Nephron progenitor cell (in vitro differentiated cells): ENCODE measurements at regions not wholly inside any gene's neighbourhood (a gene's known extent, or its start where the extent isn't known, plus 50 kb on each side); places are given as distances from the start of the nearest gene placed in this dataset.

Experiments used
- DNase-seq: peaks from one replicate; pipeline ENCODE4 v3.0.0; 2021
- H3K27ac Mint-ChIP-seq: 2 replicates; pipeline ENCODE4 v1.8.0; 2021; ENCODE audit warnings: mild to moderate bottlenecking, moderate library complexity, mixed read lengths
- H3K27me3 Mint-ChIP-seq: 2 replicates; pipeline ENCODE4 v1.8.0; 2021; ENCODE audit warnings: mild to moderate bottlenecking, low read depth, mixed read lengths; ENCODE audit not compliant: poor library complexity
- H3K36me3 Mint-ChIP-seq: 2 replicates; pipeline ENCODE4 v1.8.0; 2021; ENCODE audit warnings: low read depth, mixed read lengths
- H3K4me1 Mint-ChIP-seq: 2 replicates; pipeline ENCODE4 v1.8.0; 2021; ENCODE audit warnings: mixed read lengths
- H3K4me3 Mint-ChIP-seq: 2 replicates; pipeline ENCODE4 v1.8.0; 2021; ENCODE audit warnings: mild to moderate bottlenecking, moderate library complexity, mixed read lengths
- H3K9me3 Mint-ChIP-seq: 2 replicates; pipeline ENCODE4 v1.8.0; 2021; ENCODE audit warnings: mild to moderate bottlenecking, moderate library complexity, mixed read lengths
- CTCF ChIP-seq: fragments of 200-600 bp; sonication (generic); IDR thresholded peaks from 2 replicates; pipeline ENCODE4 v1.5.0; 2021; ENCODE audit warnings: antibody characterized with exemption

GRCh38 chr2:74036010-74036409, 51.3 kb downstream of the TET3 start:
- Mint-ChIP-seq H3K36me3 (peaks cover 15% of the 10 kb centered on the region), H3K27me3 (no peaks in the 10 kb centered on the region), H3K9me3 (no peaks in the 10 kb centered on the region), H3K4me3 (no peak overlapping the region), H3K27ac (no peak overlapping the region), H3K4me1 (peaks cover 20% of the 10 kb centered on the region)
- DNase-seq, result no peak
- no peak for TF ChIP-seq CTCF

DNA sequence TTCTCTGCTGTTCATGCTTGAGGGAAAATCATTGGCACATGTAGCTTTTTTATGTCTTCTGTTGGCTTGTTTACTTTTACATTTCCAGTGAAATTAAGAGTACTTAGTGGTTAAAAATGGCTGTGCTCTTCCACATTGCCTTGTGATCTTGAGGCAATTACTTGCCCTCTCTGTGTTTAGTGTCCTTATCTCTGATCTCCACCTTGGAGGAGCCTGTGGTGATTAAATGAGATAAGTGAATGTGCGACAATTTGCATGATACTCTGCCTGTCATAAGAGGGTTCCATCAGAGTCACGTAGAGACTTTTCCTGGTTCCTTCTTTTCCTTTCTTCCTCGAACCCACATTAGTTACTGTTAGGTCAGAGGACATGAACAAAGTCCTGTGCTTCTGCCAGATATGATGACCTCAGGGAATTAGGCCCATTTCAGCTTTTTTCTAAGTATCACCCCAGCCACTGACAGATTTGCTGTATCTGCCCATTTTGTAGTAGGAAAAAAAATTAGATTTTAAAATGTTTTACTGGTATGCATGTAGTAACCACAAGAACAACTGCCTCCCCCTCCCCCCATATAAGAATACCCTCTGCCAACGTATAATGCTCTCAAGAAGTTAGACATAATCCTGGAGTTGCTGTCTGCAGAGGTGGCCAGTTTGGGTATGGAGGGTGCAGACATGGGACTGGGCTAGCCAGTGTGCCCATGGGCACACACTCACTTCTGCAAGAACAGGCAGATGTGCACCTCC, 51.9 kb downstream of the TET3 start:
- DNase-seq, result no peak
- H3K4me1 Mint-ChIP-seq, result peaks cover 18% of the 10 kb centered on the region
- peaks cover 15% of the 10 kb centered on the region for H3K36me3 Mint-ChIP-seq
- H3K27ac Mint-ChIP-seq, result no peak overlapping the region
- H3K9me3 Mint-ChIP-seq, result no peaks in the 10 kb centered on the region
- TF ChIP-seq CTCF, result no peak
- H3K27me3 Mint-ChIP-seq, result no peaks in the 10 kb centered on the region
- no peak overlapping the region for H3K4me3 Mint-ChIP-seq

- no peaks in the 10 kb centered on the region for H3K27me3 Mint-ChIP-seq
- H3K4me1 Mint-ChIP-seq, result peaks cover 10% of the 10 kb centered on the region
- H3K4me3 Mint-ChIP-seq, result no peak overlapping the region
- H3K9me3 Mint-ChIP-seq, result no peaks in the 10 kb centered on the region
- H3K27ac Mint-ChIP-seq, result no peak overlapping the region
- TF ChIP-seq CTCF, result no peak
- no peak for DNase-seq
- peaks cover 15% of the 10 kb centered on the region for H3K36me3 Mint-ChIP-seq
Observed at GRCh38 chr2:74037379-74037860, 52.7 kb downstream of the TET3 start.

- no peak overlapping the region for H3K4me3 Mint-ChIP-seq
- H3K4me1 Mint-ChIP-seq, result peaks cover 11% of the 10 kb centered on the region
- TF ChIP-seq CTCF, result no peak
- H3K36me3 Mint-ChIP-seq, result peaks cover 10% of the 10 kb centered on the region
- DNase-seq, result no peak
- H3K27me3 Mint-ChIP-seq, result no peaks in the 10 kb centered on the region
- H3K27ac Mint-ChIP-seq, result no peak overlapping the region
- H3K9me3 Mint-ChIP-seq, result no peaks in the 10 kb centered on the region
Observed at GRCh38 chr2:74039611-74040010, 54.9 kb downstream of the TET3 start.

DNA sequence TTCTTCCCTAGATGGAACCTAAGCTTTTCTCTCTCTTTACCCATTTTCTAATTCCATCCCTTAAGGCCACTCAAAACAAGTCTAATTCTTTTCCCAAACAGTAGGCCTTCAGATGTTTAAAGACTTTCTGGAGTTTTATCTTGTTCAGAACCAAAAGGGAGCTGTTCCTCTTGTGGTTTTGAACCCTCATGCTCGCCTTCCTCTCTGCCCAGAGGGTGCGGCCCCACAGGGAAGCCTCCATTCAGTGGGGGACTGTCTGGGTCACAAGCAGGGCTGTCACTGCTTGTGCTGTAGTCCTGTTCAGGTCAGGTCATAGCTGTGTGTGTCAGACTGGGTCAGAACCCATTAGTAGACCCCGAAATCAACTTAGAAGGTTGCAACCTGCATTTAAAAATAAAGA, 56.5 kb downstream of the TET3 start:
- no peak overlapping the region for H3K4me3 Mint-ChIP-seq
- no peak for TF ChIP-seq CTCF

GRCh38 chr2:74041726-74042125, 57.0 kb downstream of the TET3 start:
- no peaks in the 10 kb centered on the region for H3K9me3 Mint-ChIP-seq
- no peak overlapping the region for H3K27ac Mint-ChIP-seq
- TF ChIP-seq CTCF, result no peak
- peaks cover 9% of the 10 kb centered on the region for H3K36me3 Mint-ChIP-seq
- no peaks in the 10 kb centered on the region for H3K27me3 Mint-ChIP-seq
- no peak overlapping the region for H3K4me3 Mint-ChIP-seq
- DNase-seq, result no peak
- peaks cover 11% of the 10 kb centered on the region for H3K4me1 Mint-ChIP-seq

More for the DNA sequence above, 56.5 kb downstream of the TET3 start:
- Mint-ChIP-seq H3K4me1 (peaks cover 11% of the 10 kb centered on the region), H3K9me3 (no peaks in the 10 kb centered on the region), H3K27me3 (no peaks in the 10 kb centered on the region), H3K36me3 (peaks cover 8% of the 10 kb centered on the region), H3K27ac (no peak overlapping the region)
- no peak for DNase-seq
